Retina (tissue), 1 donor: ENCODE measurements at regions not wholly inside any gene's neighbourhood (a gene's known extent, or its start where the extent isn't known, plus 50 kb on each side); places are given as distances from the start of the nearest gene placed in this dataset.

Experiments
- DNase-seq: peaks from one replicate; pipeline ENCODE4 v3.0.0-alpha.2; 2016

GRCh38 chr6:104411302-104411701, 448.4 kb downstream of the HACE1 start:
- no peak for DNase-seq

DNA sequence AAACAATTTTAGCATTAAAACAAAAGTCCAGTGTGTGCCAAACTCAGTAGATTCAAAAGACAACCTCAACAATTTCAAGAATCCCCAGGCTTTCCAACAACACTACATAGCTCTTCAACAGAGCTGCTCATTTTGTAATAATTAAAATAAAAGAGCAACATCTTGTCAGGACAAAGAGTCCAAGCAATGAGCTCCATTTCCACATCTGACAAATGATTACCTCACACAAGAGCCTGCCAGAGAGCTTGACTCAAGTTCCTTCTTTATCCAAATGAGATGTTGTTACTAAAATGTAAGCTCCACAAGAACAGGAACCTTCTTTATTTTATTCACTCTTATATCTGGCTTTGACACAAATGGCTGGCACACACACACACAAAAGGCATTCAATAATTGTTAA, 449.8 kb downstream of the HACE1 start:
- DNase-seq: no peak

- DNase-seq: no peak
Observed at GRCh38 chr6:104407957-104408356, 451.8 kb downstream of the HACE1 start.

GRCh38 chr6:104404377-104404776, 455.3 kb downstream of the HACE1 start:
- no peak for DNase-seq

DNA sequence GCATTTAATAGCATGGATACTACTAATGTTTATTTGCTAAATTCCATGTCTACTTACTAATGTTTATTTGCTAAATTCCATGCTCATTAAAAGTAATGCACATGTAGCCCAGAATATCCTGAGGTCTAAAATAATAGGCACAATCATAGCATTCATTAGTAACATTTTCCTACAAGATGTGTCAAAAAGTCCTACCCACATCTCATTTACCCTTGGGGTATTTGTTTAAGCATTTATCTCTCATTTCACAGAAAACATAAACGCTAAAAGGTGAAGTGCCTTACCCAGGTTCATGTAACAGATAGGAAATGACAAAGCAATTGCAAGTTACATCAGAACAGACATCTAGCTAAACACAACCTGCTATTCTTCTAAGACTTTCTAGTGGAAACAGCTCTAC, 457.1 kb downstream of the HACE1 start:
- DNase-seq: no peak

DNA sequence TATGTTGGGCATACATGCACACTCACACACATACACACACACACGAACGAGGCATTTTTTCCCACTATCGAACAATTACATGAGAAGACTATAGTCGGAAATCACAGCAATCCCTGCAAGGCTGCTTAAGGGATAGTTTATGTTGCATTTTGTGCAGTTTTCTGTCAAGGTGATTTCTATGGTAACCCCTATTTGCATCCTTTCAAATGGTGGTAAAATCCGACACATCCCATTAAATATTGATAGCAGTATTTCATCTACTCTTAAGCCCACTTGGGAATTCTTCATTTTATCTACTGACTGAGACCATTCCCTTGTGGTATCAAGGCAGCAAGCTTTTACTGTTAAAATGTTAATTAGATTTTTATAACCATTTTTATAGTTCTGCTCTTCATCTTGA, 457.8 kb downstream of the HACE1 start:
- DNase-seq: peak; percentile 13

GRCh38 chr6:104400844-104401243, 458.9 kb downstream of the HACE1 start:
- no peak for DNase-seq

- DNase-seq: no peak
Observed at GRCh38 chr6:104396077-104396476, 463.6 kb downstream of the HACE1 start.

- no peak for DNase-seq
Observed at GRCh38 chr6:104381907-104382306, 477.8 kb downstream of the HACE1 start.

DNA sequence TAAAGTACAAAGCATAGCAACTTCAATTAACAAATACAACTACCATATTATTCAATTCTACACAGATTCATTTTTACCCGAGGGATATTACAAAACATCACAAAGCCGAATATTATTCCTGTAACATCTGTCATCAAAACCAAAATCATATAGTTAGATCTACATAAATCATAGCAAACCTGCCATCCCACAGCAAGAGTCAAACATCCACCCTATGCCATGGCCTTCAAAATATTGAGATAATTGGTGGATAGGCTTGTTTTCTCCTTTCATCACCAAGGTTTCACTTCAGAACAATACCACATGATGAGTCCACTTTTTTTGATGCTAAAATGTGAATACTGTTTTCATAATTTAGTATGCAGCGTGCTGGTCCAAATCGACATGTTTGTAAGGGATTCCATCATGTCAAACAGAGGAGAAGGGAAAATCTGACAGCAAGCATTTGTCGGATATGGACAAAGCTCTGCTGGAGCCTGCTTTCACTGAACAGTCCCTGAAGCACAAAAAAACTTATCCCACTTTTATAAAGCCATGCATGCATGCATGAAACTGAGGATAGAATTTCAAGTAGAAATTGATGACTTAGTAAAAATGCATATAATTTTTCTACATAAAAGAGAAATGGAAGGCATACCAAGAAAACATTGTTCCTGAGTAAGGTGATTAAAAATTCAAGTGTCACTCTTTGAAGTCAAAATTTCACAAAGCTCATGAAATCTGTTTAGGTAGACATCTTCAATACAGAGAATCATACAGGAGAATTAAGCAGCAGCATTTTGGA, 494.1 kb downstream of the HACE1 start:
- peak; percentile 30 for DNase-seq

GRCh38 chr6:104357928-104358327, 501.8 kb downstream of the HACE1 start:
- no peak for DNase-seq

DNA sequence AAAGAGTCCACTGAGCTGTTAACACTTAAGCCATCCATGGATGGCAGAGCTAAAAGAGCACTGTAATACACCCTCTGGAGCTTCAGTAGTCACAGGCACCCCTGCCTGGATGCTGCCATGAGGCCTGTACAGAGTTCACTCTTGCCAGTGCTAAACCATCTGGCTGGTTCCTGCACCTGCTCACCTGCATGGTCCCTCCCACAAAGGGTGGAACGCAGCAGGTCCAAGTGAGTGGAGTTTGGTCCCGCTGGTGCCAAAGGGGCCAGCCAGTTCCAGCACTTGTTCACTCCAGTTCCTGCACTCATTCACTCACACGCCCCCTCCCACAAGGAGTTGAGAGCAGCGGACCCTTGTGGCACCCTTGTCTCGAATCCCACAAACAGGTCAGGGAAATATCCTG, 503.5 kb downstream of the HACE1 start:
- no peak for DNase-seq

GRCh38 chr6:104349191-104349590, 510.5 kb downstream of the HACE1 start:
- no peak for DNase-seq

DNA sequence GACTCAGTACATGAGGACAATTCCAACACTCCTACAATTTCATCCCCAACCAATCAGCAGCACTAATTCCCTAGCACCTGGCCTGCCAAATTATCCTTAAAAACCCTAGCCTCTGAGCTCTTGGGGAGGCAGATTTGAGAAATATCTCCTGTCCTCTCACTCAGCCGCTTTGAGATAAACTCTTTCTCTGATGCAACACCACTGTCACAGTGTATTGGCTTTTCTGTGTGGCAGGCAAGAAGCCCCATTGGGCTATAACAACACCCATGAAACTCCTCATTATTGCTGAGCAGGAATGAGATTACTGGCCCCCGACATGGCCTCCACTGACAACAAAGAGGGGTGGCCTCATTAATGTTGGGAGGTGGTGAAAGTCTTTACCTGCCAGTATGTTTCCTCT, 515.5 kb downstream of the HACE1 start:
- no peak for DNase-seq

DNA sequence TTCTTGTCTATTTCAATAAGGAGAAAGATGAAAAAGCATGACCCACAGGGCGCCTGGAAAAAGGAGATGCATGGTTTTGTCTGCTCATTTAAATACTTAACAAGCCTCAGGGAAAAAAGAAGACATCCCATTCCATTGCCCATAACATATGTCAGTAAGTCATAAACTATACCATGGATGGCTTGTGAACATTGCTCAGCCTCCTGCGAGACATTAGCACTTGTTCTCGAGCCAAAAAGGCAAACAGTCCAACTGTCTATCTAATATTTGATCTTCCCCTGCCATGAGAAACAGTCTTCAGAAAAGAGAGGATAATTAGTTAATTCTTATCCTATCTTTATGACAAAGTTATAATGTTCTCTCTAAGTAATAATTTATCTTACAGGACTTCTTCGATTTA, 527.4 kb downstream of the HACE1 start:
- DNase-seq: no peak

GRCh38 chr6:104326173-104327001, 533.3 kb downstream of the HACE1 start:
- DNase-seq: no peak

GRCh38 chr6:104325341-104326172, 534.2 kb downstream of the HACE1 start:
- DNase-seq: peak; percentile 51

GRCh38 chr6:104324301-104324700, 535.4 kb downstream of the HACE1 start:
- no peak for DNase-seq

DNA sequence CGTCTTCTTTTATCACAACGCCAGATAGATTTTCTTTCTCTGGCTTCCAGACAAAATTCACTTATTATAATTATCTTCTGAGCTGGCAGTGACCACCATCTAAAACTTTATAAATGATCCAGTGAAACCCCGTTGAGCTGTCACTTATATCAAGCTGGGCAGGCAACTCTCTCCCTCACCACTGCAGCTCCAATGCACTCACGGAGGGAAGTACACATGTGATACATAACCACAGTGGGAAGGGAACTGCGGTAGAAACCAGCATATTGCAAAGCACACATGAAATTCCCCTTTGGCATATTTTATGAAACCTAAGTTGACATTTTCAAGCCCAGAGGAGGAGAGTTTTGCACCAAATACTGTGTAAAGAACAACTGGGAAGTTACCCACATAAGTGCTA, 536.9 kb downstream of the HACE1 start:
- DNase-seq: peak; percentile 25

DNA sequence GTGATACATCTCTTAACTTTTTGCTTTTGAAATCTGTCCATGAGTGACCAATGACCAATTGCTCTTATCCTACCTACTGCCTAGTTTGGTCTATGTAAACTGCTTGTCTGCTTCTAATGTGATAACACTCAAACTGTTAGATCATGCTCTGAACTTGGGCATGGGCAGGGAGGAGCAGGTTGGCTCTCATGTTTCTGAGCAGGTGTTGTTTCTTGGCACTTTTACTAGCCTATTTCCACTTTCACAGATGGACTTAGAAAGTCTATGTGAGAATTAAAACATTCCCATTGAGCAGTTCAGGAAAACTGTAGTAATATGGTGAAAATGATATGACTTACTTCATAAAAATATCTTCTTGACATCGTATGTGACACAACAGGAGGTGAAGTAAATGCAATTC, 538.4 kb downstream of the HACE1 start:
- no peak for DNase-seq

DNA sequence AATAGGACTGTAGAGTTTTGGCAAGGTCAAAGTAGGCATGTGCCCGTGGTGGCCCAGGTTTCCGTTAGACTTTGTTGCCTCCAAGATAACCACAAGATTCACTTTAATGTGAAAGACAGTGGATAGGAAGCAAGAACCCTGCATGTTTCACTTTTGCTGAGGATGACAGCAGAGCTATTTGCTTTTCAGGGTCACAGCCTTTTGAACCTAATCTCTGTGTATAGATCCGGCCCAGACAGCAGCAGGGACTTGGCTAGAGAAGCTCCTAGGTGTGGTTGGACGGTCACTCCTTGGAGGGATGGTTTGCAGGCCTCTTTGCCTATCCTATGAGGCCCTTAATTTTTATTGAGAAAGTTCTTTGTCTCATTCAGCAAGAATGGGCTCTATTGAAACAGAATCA, 538.8 kb downstream of the HACE1 start:
- no peak for DNase-seq

- no peak for DNase-seq
Observed at GRCh38 chr6:104312851-104313250, 546.9 kb downstream of the HACE1 start.

- no peak for DNase-seq
Observed at GRCh38 chr6:104306211-104306610, 553.5 kb downstream of the HACE1 start.
